OCI-LY3 (cell line): ENCODE measurements at regions not wholly inside any gene's neighbourhood (a gene's known extent, or its start where the extent isn't known, plus 50 kb on each side); places are given as distances from the start of the nearest gene placed in this dataset.

Experiments
- EZH2phosphoT487 ChIP-seq: fragments of 200-600 bp; shearing (Covaris generic); IDR thresholded peaks from 2 replicates; pipeline ENCODE4 v1.6.1; 2018; ENCODE audit warnings: antibody characterized with exemption, mixed run types, low read depth
- TF ChIP-seq, protein P1 (sequence below): fragments of 200-600, 300-600 bp; sonication (generic); IDR thresholded peaks from 2 replicates; pipeline ENCODE4 v1.5.1; 2014; ENCODE audit warnings: antibody characterized with exemption, low read length, low read depth

DNA sequence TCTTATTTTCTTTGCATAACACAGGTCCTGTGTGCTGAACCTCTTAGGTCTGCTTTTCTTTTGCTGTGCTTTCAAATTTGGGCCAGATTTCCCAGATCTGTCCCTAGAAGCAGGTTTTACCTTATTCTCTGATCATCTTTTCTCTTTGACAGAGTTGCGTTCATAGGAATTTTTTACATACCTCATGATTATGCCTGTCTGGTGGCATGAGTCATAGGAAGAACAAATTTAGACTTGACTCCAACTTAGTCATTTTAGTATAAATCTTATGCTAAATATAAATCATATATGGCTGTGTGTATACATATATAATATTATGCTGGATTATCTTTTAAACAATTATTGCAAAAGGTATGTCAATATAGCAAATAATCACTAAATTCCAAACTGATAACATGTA is 1038.9 kb downstream of the GRM8 start:
- TF ChIP-seq, protein P1, sequence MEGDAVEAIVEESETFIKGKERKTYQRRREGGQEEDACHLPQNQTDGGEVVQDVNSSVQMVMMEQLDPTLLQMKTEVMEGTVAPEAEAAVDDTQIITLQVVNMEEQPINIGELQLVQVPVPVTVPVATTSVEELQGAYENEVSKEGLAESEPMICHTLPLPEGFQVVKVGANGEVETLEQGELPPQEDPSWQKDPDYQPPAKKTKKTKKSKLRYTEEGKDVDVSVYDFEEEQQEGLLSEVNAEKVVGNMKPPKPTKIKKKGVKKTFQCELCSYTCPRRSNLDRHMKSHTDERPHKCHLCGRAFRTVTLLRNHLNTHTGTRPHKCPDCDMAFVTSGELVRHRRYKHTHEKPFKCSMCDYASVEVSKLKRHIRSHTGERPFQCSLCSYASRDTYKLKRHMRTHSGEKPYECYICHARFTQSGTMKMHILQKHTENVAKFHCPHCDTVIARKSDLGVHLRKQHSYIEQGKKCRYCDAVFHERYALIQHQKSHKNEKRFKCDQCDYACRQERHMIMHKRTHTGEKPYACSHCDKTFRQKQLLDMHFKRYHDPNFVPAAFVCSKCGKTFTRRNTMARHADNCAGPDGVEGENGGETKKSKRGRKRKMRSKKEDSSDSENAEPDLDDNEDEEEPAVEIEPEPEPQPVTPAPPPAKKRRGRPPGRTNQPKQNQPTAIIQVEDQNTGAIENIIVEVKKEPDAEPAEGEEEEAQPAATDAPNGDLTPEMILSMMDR, result no peak
- TF ChIP-seq EZH2phosphoT487, result no peak
